ENCODE measurements at regions not wholly inside any gene's neighbourhood (a gene's known extent, or its start where the extent isn't known, plus 50 kb on each side); places are given as distances from the start of the nearest gene placed in this dataset.

DNA sequence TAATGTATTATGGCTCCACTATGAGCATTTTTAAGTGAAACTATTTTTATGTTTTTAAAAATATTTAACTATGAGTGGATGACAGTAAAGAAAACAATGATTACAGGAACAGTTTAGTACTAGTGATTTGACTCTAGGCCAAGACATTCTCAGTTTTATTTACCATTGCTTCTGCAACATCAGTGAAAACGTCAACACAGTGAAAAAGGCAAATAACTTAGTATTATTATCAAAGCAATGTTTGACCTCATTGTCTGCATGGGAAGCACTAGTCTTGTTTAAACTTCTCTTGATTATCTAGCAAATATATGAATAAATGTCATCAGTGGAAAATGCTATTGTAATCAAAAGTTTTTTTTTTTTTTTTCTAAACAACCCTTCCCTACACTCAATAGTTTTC lies 165.0 kb downstream of the HTR1B start:
- H3K4me2 ChIP-seq (ENCODE audit: low read length): no peak overlapping the region
- H3K27ac ChIP-seq (ENCODE audit: low read depth, low read length): no peak overlapping the region
- no peaks in the 10 kb centered on the region for H4K20me1 ChIP-seq (ENCODE audit: insufficient read depth)
- H3K4me1 ChIP-seq (ENCODE audit: control insufficient read depth in 1 of 2, insufficient read depth in 2 of 2, low read length in 2 of 2): peaks cover 19 to 21% of the 10 kb centered on the region in 2 experiments
- intact Hi-C loops (cut with micrococcal nuclease): no loop called here
- no peak overlapping the region for H3K9ac ChIP-seq (ENCODE audit: low read length)
- no peaks in the 10 kb centered on the region for H3K9me2 ChIP-seq (ENCODE audit: insufficient read depth)
- no peaks in the 10 kb centered on the region for H3K27me3 ChIP-seq (ENCODE audit: insufficient read depth, low read length)
- no peak for TF ChIP-seq EZH2phosphoT487 (IDR thresholded peaks at IDR 0.05; ENCODE audit: borderline replicate concordance)
- TF ChIP-seq ZFX (IDR thresholded peaks at IDR 0.05): no peak
- TF ChIP-seq JUND (IDR thresholded peaks at IDR 0.05): no peak
- no peak for TF ChIP-seq SRF (IDR thresholded peaks at IDR 0.05; ENCODE audit: low read depth)
- TF ChIP-seq, protein P1, sequence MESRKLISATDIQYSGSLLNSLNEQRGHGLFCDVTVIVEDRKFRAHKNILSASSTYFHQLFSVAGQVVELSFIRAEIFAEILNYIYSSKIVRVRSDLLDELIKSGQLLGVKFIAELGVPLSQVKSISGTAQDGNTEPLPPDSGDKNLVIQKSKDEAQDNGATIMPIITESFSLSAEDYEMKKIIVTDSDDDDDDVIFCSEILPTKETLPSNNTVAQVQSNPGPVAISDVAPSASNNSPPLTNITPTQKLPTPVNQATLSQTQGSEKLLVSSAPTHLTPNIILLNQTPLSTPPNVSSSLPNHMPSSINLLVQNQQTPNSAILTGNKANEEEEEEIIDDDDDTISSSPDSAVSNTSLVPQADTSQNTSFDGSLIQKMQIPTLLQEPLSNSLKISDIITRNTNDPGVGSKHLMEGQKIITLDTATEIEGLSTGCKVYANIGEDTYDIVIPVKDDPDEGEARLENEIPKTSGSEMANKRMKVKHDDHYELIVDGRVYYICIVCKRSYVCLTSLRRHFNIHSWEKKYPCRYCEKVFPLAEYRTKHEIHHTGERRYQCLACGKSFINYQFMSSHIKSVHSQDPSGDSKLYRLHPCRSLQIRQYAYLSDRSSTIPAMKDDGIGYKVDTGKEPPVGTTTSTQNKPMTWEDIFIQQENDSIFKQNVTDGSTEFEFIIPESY (IDR thresholded peaks at IDR 0.05; ENCODE audit: extremely low read depth, insufficient replicate concordance, low read length): no peak
- TF ChIP-seq SP1 (IDR thresholded peaks at IDR 0.05; ENCODE audit: low read depth): no peak
- no peak for TF ChIP-seq SIN3A (IDR thresholded peaks at IDR 0.05; ENCODE audit: low read depth)
- no peak for TF ChIP-seq CBX3 (IDR thresholded peaks at IDR 0.05; ENCODE audit: low read depth)
- TF ChIP-seq TCF7L2 (IDR thresholded peaks at IDR 0.05; ENCODE audit: borderline replicate concordance, extremely low read depth, insufficient read depth, insufficient read length): no peak
- no peak for TF ChIP-seq YY1 (IDR thresholded peaks at IDR 0.05; ENCODE audit: extremely low read depth, insufficient replicate concordance, low read depth, low read length)
- TF ChIP-seq RAD21 (IDR thresholded peaks at IDR 0.05; ENCODE audit: low read depth): no peak
- TF ChIP-seq EZH2 (IDR thresholded peaks at IDR 0.05): no peak
- no peak for TF ChIP-seq ELF1 (IDR thresholded peaks at IDR 0.05; ENCODE audit: borderline replicate concordance, low read depth)
- TF ChIP-seq, protein P2, sequence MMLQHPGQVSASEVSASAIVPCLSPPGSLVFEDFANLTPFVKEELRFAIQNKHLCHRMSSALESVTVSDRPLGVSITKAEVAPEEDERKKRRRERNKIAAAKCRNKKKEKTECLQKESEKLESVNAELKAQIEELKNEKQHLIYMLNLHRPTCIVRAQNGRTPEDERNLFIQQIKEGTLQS (IDR thresholded peaks at IDR 0.05): no peak
- TF ChIP-seq, protein P3, sequence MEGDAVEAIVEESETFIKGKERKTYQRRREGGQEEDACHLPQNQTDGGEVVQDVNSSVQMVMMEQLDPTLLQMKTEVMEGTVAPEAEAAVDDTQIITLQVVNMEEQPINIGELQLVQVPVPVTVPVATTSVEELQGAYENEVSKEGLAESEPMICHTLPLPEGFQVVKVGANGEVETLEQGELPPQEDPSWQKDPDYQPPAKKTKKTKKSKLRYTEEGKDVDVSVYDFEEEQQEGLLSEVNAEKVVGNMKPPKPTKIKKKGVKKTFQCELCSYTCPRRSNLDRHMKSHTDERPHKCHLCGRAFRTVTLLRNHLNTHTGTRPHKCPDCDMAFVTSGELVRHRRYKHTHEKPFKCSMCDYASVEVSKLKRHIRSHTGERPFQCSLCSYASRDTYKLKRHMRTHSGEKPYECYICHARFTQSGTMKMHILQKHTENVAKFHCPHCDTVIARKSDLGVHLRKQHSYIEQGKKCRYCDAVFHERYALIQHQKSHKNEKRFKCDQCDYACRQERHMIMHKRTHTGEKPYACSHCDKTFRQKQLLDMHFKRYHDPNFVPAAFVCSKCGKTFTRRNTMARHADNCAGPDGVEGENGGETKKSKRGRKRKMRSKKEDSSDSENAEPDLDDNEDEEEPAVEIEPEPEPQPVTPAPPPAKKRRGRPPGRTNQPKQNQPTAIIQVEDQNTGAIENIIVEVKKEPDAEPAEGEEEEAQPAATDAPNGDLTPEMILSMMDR (IDR thresholded peaks at IDR 0.05 in 2 of 3, conservative IDR thresholded peaks at IDR 0.05 in 1 of 3; ENCODE audit: borderline replicate concordance in 1 of 3, insufficient read depth in 1 of 3, low read depth in 2 of 3, low read length in 2 of 3): no peak
- BruUV-seq (replicated peaks): no TSS peak
- H3K4me3 ChIP-seq (replicated peaks in 1 of 2; ENCODE audit: low read depth in 1 of 2, low read length in 2 of 2): no peak overlapping the region
- DNase-seq (ENCODE audit: low read depth, low spot score) (no peak), ATAC-seq (no peak)
- ChIA-PET POLR2A (no interaction called here), RAD21 (ENCODE audit: low non-redundant PET in 1 of 2, low total read pairs in 2 of 2, uncharacterized antibody in 2 of 2, unreplicated experiment in 2 of 2) (no interaction called here), CTCF (no interaction called here)
- H3K36me3 ChIP-seq (ENCODE audit: control insufficient read depth in 1 of 2, insufficient read depth in 2 of 2, low read length in 2 of 2): no peaks in the 10 kb centered on the region
- H3K79me2 ChIP-seq (ENCODE audit: insufficient read depth, low read length): no peaks in the 10 kb centered on the region
- no peaks in the 10 kb centered on the region; a peak in 1 of 4 replicates for H3K9me3 ChIP-seq (ENCODE audit: control insufficient read depth in 1 of 2, insufficient read depth in 1 of 2, low read depth in 1 of 2, low read length in 2 of 2)
- no peak overlapping the region for H2AFZ ChIP-seq (ENCODE audit: low read depth, low read length, poor library complexity, severe bottlenecking)
